GM06990 (cell line): ENCODE measurements at regions not wholly inside any gene's neighbourhood (a gene's known extent, or its start where the extent isn't known, plus 50 kb on each side); places are given as distances from the start of the nearest gene placed in this dataset.

Experiments used
- DNase-seq: peaks from one replicate; pipeline ENCODE4 v3.0.0-alpha.2; 2011; ENCODE audit not compliant: insufficient read length; ENCODE audit errors: extremely low read depth
- H3K27me3 ChIP-seq: replicated peaks from 2 replicates; pipeline ENCODE4 v1.6.0; 2011; ENCODE audit warnings: low read length; ENCODE audit not compliant: control insufficient read depth, insufficient read depth
- H3K36me3 ChIP-seq: 2 replicates; pipeline ENCODE4 v1.5.1; 2011; ENCODE audit warnings: low read length; ENCODE audit not compliant: control insufficient read depth, insufficient read depth
- H3K4me3 ChIP-seq: replicated peaks from 2 replicates; pipeline ENCODE4 v1.5.1; 2011; ENCODE audit warnings: low read depth, mild to moderate bottlenecking, control low read depth, low read length
- TF ChIP-seq, protein P1 (sequence below): IDR thresholded peaks from 2 replicates; pipeline ENCODE4 v1.5.1; 2011; ENCODE audit warnings: low read length, control low read depth, mild to moderate bottlenecking, inconsistent platforms; ENCODE audit not compliant: insufficient read depth, poor library complexity, severe bottlenecking

DNA sequence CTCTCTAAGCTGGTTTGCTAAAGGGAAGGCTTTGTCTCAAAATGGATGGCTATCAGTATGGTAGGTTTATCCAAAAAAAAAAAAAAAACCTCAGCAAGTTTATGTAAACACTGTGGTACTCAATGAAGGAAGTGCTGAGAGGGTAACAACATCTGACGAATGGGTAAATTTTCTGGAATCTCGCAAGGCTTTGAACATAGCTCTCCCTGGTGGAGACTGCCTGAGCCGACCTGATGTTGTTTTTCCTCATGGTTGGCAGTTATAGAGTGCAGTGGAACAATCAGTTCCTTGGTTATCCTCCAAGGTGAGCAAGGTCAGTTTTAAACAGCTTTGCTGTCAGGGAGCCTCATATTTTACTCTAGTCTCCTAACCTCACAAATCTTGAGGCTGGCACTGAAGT is 94.6 kb downstream of the ZPLD1 start:
- TF ChIP-seq, protein P1, sequence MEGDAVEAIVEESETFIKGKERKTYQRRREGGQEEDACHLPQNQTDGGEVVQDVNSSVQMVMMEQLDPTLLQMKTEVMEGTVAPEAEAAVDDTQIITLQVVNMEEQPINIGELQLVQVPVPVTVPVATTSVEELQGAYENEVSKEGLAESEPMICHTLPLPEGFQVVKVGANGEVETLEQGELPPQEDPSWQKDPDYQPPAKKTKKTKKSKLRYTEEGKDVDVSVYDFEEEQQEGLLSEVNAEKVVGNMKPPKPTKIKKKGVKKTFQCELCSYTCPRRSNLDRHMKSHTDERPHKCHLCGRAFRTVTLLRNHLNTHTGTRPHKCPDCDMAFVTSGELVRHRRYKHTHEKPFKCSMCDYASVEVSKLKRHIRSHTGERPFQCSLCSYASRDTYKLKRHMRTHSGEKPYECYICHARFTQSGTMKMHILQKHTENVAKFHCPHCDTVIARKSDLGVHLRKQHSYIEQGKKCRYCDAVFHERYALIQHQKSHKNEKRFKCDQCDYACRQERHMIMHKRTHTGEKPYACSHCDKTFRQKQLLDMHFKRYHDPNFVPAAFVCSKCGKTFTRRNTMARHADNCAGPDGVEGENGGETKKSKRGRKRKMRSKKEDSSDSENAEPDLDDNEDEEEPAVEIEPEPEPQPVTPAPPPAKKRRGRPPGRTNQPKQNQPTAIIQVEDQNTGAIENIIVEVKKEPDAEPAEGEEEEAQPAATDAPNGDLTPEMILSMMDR, result no peak
- no peaks in the 10 kb centered on the region for H3K36me3 ChIP-seq
- DNase-seq, result no peak

DNA sequence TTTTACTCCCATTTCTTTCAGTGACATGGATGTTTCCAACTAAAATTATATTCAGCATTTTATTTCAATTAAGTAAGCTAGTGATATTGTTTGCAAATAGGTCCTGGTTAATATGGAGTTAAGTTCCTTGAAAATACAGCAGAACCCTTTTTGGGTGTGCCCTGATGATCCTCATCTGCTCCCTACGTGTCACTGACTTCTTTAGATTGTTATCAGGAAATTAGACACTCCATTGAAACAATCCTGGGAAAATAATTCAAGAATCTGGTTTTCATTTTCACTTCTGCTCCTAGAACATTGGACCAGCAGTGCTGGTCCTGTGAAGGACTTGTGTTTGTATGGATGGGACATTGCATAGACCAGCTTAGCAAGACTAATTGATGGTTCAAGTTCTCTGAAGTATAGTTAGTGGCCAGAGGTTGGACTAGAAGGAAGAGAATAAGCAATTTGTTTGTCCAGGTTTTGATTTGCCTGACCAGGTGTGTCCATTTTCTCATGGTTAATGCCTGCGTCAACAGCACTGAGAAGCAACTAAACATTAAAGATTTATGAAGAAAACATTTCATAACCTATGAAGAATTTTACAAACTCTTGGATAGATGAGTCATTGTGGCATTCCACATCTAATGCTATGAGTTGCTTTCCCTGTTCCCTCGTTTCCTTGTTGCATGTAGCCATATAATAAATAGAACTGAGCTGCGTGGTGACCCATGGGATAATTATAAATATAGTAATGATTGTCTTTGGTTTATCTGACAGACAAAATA is 95.8 kb downstream of the ZPLD1 start:
- Histone ChIP-seq H3K4me3 (no peak overlapping the region), H3K36me3 (no peaks in the 10 kb centered on the region), H3K27me3 (no peaks in the 10 kb centered on the region)
- no peak for DNase-seq
- TF ChIP-seq, protein P1, result no peak

More for the DNA sequence above, 94.6 kb downstream of the ZPLD1 start:
- H3K4me3 ChIP-seq, result no peak overlapping the region
- H3K27me3 ChIP-seq, result no peaks in the 10 kb centered on the region

DNA sequence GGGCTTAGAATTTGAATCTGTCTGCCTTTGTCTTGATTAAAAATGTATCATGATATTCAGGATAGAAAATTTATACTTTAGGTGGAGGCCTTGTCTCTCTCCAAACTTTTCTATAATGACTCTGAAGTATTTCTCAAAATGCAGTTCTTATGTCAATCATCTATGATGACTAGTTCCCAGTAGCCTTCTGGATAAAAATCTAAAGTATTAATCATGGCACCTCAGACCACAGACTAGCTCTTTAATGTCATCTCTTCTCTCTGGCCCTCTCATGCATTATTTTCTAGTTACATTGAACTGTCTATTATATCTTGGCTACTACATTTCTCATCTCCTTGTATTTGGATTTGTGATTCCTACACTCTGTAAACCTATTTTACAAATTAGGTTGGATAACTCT is 96.9 kb downstream of the ZPLD1 start:
- TF ChIP-seq, protein P1, result no peak
- Histone ChIP-seq H3K4me3 (no peak overlapping the region), H3K36me3 (no peaks in the 10 kb centered on the region), H3K27me3 (no peaks in the 10 kb centered on the region)
- DNase-seq, result no peak

DNA sequence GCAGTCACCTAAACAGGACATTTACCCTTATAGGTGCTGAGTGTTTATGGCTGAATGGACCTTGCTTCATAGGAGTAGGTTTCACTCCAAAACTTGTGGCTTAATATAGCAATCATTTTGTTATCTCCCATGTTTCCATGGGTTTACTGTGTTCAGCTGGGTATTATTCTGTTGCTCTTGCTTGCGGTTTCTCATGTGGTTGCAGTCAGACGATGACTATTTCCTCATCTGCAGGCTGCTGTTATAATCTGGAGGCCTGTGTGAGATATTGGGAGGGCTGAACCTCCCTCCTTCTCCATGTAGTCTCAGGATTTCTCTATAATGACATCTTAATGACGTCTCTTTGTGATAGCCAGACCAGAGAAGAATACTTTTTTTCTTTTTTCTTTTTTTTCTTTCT is 98.1 kb downstream of the ZPLD1 start:
- no peak for DNase-seq
- TF ChIP-seq, protein P1, result no peak

DNA sequence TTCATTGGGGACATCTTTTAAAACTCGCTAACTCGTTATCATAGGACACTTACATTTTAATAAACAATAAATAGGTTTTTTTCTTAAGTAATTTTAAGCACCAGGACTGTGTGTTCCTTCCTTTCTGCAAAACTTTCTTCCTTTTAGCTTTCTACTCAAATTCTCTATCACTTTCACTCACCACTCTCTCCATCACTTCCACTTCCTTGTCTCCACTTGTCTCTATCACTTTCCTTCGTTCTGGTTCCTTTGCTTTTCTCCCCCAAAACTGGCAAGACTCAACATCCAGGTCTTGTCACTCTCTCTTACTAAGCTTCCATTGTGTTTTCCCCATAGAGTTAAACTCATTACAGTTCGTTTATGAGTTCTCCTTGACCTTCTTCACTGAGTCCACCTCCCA is 99.0 kb downstream of the ZPLD1 start:
- H3K36me3 ChIP-seq, result no peaks in the 10 kb centered on the region
- TF ChIP-seq, protein P1, result no peak
- H3K4me3 ChIP-seq, result no peak overlapping the region
- DNase-seq, result no peak
- no peaks in the 10 kb centered on the region for H3K27me3 ChIP-seq

More for the DNA sequence above, 98.1 kb downstream of the ZPLD1 start:
- Histone ChIP-seq H3K27me3 (no peaks in the 10 kb centered on the region), H3K4me3 (no peak overlapping the region), H3K36me3 (no peaks in the 10 kb centered on the region)
